ENCODE measurements at regions not wholly inside any gene's neighbourhood (a gene's known extent, or its start where the extent isn't known, plus 50 kb on each side); places are given as distances from the start of the nearest gene placed in this dataset.

DNA sequence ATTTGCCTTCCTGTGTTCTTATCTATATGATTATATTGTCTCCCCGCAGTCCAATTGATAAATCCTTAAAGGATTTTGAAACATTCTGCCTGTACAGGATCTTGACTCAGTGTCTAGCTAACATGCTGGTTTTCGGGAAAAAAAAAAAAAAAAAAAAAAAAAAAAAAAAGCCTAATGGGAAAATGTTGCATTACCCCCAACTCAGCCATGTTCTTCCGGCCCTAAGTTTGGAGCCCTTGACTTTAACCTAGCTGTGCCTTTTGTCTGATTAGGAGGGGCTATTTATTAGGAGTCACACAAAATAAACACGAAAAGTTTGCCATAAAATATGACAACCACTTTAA lies 244.4 kb upstream of the TCF21 start:
- no peaks in the 10 kb centered on the region for H3K4me1 Mint-ChIP-seq (ENCODE audit: low read depth)
- H3K4me3 Mint-ChIP-seq: no peak overlapping the region
- H3K36me3 Mint-ChIP-seq (ENCODE audit: insufficient read depth): no peaks in the 10 kb centered on the region
- DNase-seq (no peak), ATAC-seq (no peak)
- H3K9me3 Mint-ChIP-seq: no peaks in the 10 kb centered on the region
- H3K27me3 Mint-ChIP-seq (ENCODE audit: low read depth): peaks cover 6% of the 10 kb centered on the region

- H3K4me3 Mint-ChIP-seq: no peak overlapping the region
- DNase-seq (no peak), ATAC-seq (no peak)
- H3K27me3 Mint-ChIP-seq (ENCODE audit: low read depth): peaks cover 6% of the 10 kb centered on the region
- no peaks in the 10 kb centered on the region for H3K4me1 Mint-ChIP-seq (ENCODE audit: low read depth)
- no peaks in the 10 kb centered on the region for H3K9me3 Mint-ChIP-seq
- H3K36me3 Mint-ChIP-seq (ENCODE audit: insufficient read depth): no peaks in the 10 kb centered on the region
Observed at GRCh38 chr6:133644892-133645619, 243.9 kb upstream of the TCF21 start.

- no peak for ATAC-seq
- no peak for DNase-seq
- Mint-ChIP-seq H3K9me3 (no peaks in the 10 kb centered on the region), H3K4me3 (no peak overlapping the region), H3K36me3 (ENCODE audit: insufficient read depth) (no peaks in the 10 kb centered on the region), H3K4me1 (ENCODE audit: low read depth) (no peaks in the 10 kb centered on the region), H3K27me3 (ENCODE audit: low read depth) (peaks cover 6% of the 10 kb centered on the region)
Observed at GRCh38 chr6:133645966-133646740, 242.8 kb upstream of the TCF21 start.

DNA sequence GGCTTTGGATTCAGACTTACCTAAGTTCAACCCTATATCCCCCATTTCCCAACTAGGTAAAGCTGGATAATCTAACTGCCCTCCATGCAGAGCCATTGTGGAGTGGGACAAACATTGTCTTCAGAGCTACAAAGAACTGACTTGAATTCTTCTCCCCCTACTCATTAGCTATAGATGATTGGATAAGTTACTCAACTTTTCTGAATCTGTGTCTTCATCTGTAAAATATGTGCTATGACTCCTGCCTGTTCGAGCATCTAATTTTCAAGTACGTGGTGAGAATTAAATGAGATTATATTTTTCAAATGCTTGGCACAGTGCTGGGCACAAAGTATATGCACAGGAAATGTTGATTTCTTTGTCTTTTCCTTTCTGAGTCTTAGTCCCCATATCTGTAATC lies 240.3 kb upstream of the TCF21 start:
- Mint-ChIP-seq H3K9me3 (no peaks in the 10 kb centered on the region), H3K4me1 (ENCODE audit: low read depth) (no peaks in the 10 kb centered on the region), H3K36me3 (ENCODE audit: insufficient read depth) (no peaks in the 10 kb centered on the region), H3K27me3 (ENCODE audit: low read depth) (peaks cover 6% of the 10 kb centered on the region), H3K4me3 (no peak overlapping the region)
- ATAC-seq (no peak), DNase-seq (no peak)

- Mint-ChIP-seq H3K27me3 (ENCODE audit: low read depth) (no peaks in the 10 kb centered on the region), H3K4me1 (ENCODE audit: low read depth) (no peaks in the 10 kb centered on the region), H3K36me3 (ENCODE audit: insufficient read depth) (no peaks in the 10 kb centered on the region), H3K4me3 (no peak overlapping the region), H3K9me3 (no peaks in the 10 kb centered on the region)
- DNase-seq (no peak), ATAC-seq (no peak)
Observed at GRCh38 chr6:133671376-133671775, 217.5 kb upstream of the TCF21 start.

- H3K4me1 Mint-ChIP-seq (ENCODE audit: low read depth): no peaks in the 10 kb centered on the region
- no peak for ATAC-seq
- H3K4me3 Mint-ChIP-seq: no peak overlapping the region
- H3K36me3 Mint-ChIP-seq (ENCODE audit: insufficient read depth): no peaks in the 10 kb centered on the region
- no peak for DNase-seq
- no peaks in the 10 kb centered on the region for H3K27me3 Mint-ChIP-seq (ENCODE audit: low read depth)
- no peaks in the 10 kb centered on the region for H3K9me3 Mint-ChIP-seq
Observed at GRCh38 chr6:133673056-133673455, 215.9 kb upstream of the TCF21 start.

DNA sequence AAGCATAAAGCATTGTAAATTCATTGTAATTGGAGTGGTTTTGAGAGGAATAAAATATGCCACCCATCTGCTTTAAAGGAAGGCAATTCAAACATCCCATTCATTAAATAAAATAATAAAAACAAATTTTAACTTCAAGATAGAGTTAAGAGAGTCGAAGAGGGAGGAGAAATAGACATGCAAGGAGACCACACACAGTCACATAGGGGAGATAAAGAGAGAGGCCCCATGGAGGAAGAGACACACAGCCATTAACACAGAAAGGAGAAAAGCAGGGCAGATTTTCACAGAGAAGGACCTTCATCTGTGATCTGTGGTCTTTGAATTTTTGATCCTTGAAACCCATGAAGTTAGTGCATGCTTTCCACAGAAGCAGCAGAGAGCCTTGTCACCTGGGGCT lies 214.3 kb upstream of the TCF21 start:
- ATAC-seq (no peak), DNase-seq (no peak)
- no peaks in the 10 kb centered on the region for H3K36me3 Mint-ChIP-seq (ENCODE audit: insufficient read depth)
- H3K9me3 Mint-ChIP-seq: no peaks in the 10 kb centered on the region
- H3K4me3 Mint-ChIP-seq: no peak overlapping the region
- H3K4me1 Mint-ChIP-seq (ENCODE audit: low read depth): no peaks in the 10 kb centered on the region
- H3K27me3 Mint-ChIP-seq (ENCODE audit: low read depth): no peaks in the 10 kb centered on the region

DNA sequence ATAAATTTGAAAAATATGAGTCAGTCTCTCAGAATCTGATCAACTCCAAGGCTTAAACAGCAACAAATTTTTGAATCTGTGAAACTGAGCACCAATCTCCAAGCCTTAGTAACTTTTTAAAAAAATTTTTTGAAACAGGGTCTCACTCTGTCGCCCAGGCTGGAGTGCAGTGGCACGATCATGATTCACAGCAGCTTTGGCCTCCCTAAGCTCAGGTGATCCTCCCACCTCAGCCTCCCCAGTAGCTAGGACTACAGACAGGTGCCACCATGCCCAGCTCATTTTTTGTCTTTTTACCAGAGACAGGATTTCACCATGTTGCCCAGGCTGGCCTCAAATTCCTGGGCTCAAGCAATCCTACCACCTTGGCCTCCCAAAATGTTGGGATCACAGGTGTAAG lies 207.9 kb upstream of the TCF21 start:
- no peaks in the 10 kb centered on the region for H3K9me3 Mint-ChIP-seq
- no peaks in the 10 kb centered on the region for H3K27me3 Mint-ChIP-seq (ENCODE audit: low read depth)
- DNase-seq: no peak
- no peak overlapping the region for H3K4me3 Mint-ChIP-seq
- no peaks in the 10 kb centered on the region for H3K36me3 Mint-ChIP-seq (ENCODE audit: insufficient read depth)
- no peaks in the 10 kb centered on the region for H3K4me1 Mint-ChIP-seq (ENCODE audit: low read depth)
- no peak for ATAC-seq

DNA sequence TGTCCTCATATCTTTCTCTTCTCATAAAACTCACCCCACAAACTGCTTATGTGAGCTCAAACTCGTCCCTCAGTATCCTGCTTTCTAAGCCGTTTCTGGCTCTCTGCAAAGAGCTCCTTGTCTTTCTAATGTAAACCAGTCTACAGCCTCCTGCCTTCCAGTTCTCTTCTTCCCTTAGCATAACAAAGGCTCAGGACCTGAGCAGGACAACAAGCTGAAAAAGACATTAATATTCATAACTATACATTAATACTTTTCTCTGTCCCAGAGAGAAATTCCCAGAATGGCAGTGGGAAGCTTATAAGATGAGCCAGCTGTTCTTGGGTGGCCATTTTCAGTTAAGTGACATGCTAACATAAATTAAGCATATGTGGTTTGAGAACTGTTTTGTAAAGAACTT lies 207.0 kb upstream of the TCF21 start:
- H3K4me3 Mint-ChIP-seq: no peak overlapping the region
- no peaks in the 10 kb centered on the region for H3K9me3 Mint-ChIP-seq
- no peaks in the 10 kb centered on the region for H3K4me1 Mint-ChIP-seq (ENCODE audit: low read depth)
- no peaks in the 10 kb centered on the region for H3K36me3 Mint-ChIP-seq (ENCODE audit: insufficient read depth)
- DNase-seq (no peak), ATAC-seq (no peak)
- no peaks in the 10 kb centered on the region for H3K27me3 Mint-ChIP-seq (ENCODE audit: low read depth)

DNA sequence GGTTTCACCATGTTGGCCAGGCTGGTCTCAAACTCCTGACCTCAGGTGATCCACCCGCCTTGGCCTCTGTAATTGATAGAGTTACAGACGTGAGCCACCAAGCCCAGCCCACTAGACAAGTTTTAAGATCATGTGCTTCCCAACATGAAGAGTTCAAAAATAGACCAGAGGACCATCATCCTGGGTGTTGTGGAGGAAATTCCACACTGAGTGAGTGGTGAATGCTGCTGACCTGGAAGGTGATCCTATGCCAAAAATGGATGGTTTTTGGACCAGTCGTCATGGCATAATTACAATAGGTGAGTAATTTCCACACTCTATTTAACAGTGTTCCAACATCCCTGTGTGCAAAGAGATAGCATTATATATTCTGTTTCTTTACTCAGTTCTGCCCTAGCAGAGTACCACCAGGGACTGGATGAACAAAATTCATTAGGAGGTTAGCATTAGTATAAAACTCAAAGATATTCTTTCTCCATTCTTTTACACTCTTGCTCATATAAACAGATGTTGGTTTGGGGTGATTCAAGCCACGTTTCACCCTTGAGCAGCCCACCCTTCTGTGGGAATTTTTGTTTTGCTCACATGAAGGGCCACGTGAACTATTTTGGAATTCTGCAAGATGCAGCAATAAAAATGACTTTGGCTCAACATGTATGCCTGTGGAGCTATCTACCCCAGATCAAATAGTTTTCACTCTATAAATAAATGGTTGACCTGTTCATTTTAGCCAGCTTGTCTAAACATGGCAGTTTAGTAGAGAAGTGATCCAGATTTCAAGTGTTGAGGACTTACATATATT lies 206.2 kb upstream of the TCF21 start:
- Mint-ChIP-seq H3K4me3 (no peak overlapping the region), H3K27me3 (ENCODE audit: low read depth) (no peaks in the 10 kb centered on the region), H3K36me3 (ENCODE audit: insufficient read depth) (no peaks in the 10 kb centered on the region), H3K9me3 (no peaks in the 10 kb centered on the region), H3K4me1 (ENCODE audit: low read depth) (no peaks in the 10 kb centered on the region)
- DNase-seq: no peak
- no peak for ATAC-seq

GRCh38 chr6:133683308-133683580 lies 205.7 kb upstream of the TCF21 start:
- no peak for ATAC-seq
- H3K9me3 Mint-ChIP-seq: no peaks in the 10 kb centered on the region
- H3K4me3 Mint-ChIP-seq: no peak overlapping the region
- H3K27me3 Mint-ChIP-seq (ENCODE audit: low read depth): no peaks in the 10 kb centered on the region
- H3K4me1 Mint-ChIP-seq (ENCODE audit: low read depth): no peaks in the 10 kb centered on the region
- DNase-seq: no peak
- H3K36me3 Mint-ChIP-seq (ENCODE audit: insufficient read depth): no peaks in the 10 kb centered on the region

DNA sequence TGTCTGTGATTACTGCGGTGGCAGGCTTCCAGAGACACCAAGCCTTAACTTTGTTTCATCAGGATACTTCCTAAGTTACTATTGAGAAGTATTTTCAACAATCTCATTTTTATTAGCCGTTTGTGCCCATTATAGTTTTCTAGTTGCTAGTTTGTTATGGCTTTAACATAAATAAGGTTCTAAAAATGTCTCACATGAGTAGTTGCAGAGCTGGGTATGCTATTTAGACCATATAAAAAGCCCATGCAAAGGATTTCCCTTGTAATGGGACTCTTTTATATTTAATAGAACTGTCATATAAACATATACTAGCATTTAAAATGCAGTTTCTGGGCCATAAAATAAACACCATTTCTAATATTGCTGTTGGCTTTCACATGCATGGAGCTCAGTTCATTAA lies 205.3 kb upstream of the TCF21 start:
- no peaks in the 10 kb centered on the region for H3K36me3 Mint-ChIP-seq (ENCODE audit: insufficient read depth)
- H3K27me3 Mint-ChIP-seq (ENCODE audit: low read depth): no peaks in the 10 kb centered on the region
- H3K4me1 Mint-ChIP-seq (ENCODE audit: low read depth): no peaks in the 10 kb centered on the region
- ATAC-seq (no peak), DNase-seq (no peak)
- no peaks in the 10 kb centered on the region for H3K9me3 Mint-ChIP-seq
- H3K4me3 Mint-ChIP-seq: no peak overlapping the region

GRCh38 chr6:133688705-133689492 lies 200.0 kb upstream of the TCF21 start:
- no peak for DNase-seq
- Mint-ChIP-seq H3K4me3 (no peak overlapping the region), H3K4me1 (ENCODE audit: low read depth) (no peaks in the 10 kb centered on the region), H3K27me3 (ENCODE audit: low read depth) (no peaks in the 10 kb centered on the region), H3K9me3 (no peaks in the 10 kb centered on the region), H3K36me3 (ENCODE audit: insufficient read depth) (no peaks in the 10 kb centered on the region)
- no peak for ATAC-seq

DNA sequence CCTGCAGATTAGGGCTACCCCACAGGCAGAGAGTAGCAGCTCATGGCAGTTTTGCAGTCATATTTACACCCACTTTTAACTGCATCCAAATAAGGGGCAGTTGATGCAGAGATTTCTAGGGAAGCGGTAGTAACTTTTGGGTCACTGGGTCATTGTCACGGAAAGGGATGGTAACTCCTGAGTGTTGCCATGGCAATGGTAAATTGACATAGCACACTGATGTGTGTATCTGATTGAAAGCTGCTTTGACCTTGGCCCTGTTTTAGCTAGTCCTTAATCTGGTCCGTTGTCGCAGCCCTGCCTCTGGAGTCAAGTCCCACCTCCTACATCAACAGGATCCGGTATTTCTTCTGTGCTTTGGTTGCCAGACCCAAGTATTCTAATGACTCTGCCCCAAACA lies 199.1 kb upstream of the TCF21 start:
- DNase-seq: no peak
- Mint-ChIP-seq H3K36me3 (ENCODE audit: insufficient read depth) (no peaks in the 10 kb centered on the region), H3K9me3 (no peaks in the 10 kb centered on the region), H3K27me3 (ENCODE audit: low read depth) (no peaks in the 10 kb centered on the region), H3K4me1 (ENCODE audit: low read depth) (no peaks in the 10 kb centered on the region), H3K4me3 (no peak overlapping the region)
- ATAC-seq: no peak

Measured in activated T-cell treated with anti-CD3 and anti-CD28 coated beads, Interleukin-2, amount 50 U/mL, for 4 hours (primary cell).